DND-41 (cell line): ENCODE measurements at regions not wholly inside any gene's neighbourhood (a gene's known extent, or its start where the extent isn't known, plus 50 kb on each side); places are given as distances from the start of the nearest gene placed in this dataset.
"Not testable (repeated sequence)": the region's sequence is repeated elsewhere in the genome, so short reads cannot be mapped to it uniquely, and the experiment has no call there.

ENCODE experiments used
- EZH2 ChIP-seq: IDR thresholded peaks from 3 replicates; pipeline ENCODE4 v1.6.1; 2012; ENCODE audit warnings: borderline replicate concordance, low read depth, mild to moderate bottlenecking, moderate library complexity, low read length, inconsistent platforms; ENCODE audit not compliant: severe bottlenecking
- TF ChIP-seq, protein P1 (sequence below): IDR thresholded peaks from 2 replicates; pipeline ENCODE4 v1.5.1; 2012; ENCODE audit warnings: borderline replicate concordance, low read length, moderate library complexity, mild to moderate bottlenecking; ENCODE audit not compliant: poor library complexity, severe bottlenecking; ENCODE audit errors: extremely low read depth

DNA sequence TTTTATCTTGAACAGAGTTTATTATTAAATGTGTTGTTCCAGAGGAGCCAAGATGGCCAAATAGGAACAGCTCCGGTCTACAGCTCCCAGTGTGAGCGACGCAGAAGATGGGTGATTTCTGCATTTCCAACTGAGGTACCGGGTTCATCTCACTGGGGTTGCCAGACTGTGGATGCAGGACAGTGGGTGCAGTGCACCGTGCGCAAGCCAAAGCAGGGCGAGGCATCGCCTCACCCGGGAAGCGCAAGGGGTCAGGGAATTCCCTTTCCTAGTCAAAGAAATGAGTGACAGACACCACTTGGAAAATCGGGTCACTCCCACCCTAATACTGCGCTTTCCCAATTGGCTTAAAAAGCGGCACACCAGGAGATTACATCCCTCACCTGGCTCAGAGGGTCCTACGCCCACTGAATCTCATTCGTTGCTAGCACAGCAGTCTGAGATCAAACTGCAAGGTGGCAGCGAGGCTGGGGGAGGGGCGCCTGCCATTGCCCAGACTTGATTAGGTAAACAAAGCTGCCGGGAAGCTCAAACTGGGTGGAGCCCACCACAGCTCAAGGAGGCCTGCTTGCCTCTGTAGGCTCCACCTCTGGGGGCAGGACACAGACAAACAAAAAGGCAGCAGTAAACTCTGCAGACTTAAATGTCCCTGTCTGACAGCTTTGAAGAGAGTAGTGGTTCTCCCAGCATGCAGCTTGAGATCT lies 155.2 kb upstream of the KBTBD8 start:
- TF ChIP-seq, protein P1, sequence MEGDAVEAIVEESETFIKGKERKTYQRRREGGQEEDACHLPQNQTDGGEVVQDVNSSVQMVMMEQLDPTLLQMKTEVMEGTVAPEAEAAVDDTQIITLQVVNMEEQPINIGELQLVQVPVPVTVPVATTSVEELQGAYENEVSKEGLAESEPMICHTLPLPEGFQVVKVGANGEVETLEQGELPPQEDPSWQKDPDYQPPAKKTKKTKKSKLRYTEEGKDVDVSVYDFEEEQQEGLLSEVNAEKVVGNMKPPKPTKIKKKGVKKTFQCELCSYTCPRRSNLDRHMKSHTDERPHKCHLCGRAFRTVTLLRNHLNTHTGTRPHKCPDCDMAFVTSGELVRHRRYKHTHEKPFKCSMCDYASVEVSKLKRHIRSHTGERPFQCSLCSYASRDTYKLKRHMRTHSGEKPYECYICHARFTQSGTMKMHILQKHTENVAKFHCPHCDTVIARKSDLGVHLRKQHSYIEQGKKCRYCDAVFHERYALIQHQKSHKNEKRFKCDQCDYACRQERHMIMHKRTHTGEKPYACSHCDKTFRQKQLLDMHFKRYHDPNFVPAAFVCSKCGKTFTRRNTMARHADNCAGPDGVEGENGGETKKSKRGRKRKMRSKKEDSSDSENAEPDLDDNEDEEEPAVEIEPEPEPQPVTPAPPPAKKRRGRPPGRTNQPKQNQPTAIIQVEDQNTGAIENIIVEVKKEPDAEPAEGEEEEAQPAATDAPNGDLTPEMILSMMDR = not testable (repeated sequence)
- not testable (repeated sequence) for TF ChIP-seq EZH2
